Testis (tissue), 2 donors: ENCODE measurements at regions not wholly inside any gene's neighbourhood (a gene's known extent, or its start where the extent isn't known, plus 50 kb on each side); places are given as distances from the start of the nearest gene placed in this dataset.

ENCODE experiments used
- POLR2A ChIP-seq: fragments of 450-650 bp; IDR thresholded peaks from one replicate; pipeline ENCODE4 v1.6.1; 2017; ENCODE audit warnings: antibody characterized with exemption, mild to moderate bottlenecking, moderate library complexity
- TF ChIP-seq, protein P1 (sequence below), 3 experiments: fragments of 450-650 bp in 2 of 3; fragments of 200-600 bp in 1 of 3; sonication (generic) in 1 of 3; IDR thresholded peaks; one replicate each; pipeline ENCODE4 v1.5.1; 2016 to 2019; ENCODE audit warnings: antibody characterized with exemption in 3 of 3, mild to moderate bottlenecking in 2 of 3, moderate library complexity in 1 of 3

DNA sequence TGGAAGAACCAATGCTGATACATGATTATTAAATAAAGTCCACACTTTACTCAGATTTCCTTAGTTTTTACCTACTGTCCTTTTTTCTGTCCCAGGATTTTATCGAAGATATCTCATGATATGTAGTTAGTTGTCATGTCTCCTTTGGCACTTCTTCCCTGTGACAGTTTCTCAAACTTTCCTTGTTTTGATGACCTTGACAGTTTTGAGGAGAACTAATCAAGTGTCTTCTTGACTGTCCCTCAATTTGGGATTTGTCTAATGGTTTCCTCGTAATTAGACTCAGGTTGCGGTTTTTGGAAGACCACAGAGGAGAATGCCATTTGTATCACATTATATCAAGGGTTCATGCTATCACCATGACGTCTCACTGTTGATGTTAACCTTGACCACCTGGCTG lies 483.1 kb upstream of the ZNF608 start:
- TF ChIP-seq, protein P1, sequence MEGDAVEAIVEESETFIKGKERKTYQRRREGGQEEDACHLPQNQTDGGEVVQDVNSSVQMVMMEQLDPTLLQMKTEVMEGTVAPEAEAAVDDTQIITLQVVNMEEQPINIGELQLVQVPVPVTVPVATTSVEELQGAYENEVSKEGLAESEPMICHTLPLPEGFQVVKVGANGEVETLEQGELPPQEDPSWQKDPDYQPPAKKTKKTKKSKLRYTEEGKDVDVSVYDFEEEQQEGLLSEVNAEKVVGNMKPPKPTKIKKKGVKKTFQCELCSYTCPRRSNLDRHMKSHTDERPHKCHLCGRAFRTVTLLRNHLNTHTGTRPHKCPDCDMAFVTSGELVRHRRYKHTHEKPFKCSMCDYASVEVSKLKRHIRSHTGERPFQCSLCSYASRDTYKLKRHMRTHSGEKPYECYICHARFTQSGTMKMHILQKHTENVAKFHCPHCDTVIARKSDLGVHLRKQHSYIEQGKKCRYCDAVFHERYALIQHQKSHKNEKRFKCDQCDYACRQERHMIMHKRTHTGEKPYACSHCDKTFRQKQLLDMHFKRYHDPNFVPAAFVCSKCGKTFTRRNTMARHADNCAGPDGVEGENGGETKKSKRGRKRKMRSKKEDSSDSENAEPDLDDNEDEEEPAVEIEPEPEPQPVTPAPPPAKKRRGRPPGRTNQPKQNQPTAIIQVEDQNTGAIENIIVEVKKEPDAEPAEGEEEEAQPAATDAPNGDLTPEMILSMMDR (IDR thresholded peaks at IDR 0.05) = no peak
- no peak for TF ChIP-seq POLR2A
